SK-N-SH treated with all-trans-retinoic acid at 6 μM for 48 hours (cell line): ENCODE measurements at regions not wholly inside any gene's neighbourhood (a gene's known extent, or its start where the extent isn't known, plus 50 kb on each side); places are given as distances from the start of the nearest gene placed in this dataset.

Experiments used
- ATAC-seq: fragments of 200-7000 bp; cut with Tn5 transposase; 3 replicates; pipeline ENCODE4 v1.9.1; 2020; ENCODE audit warnings: mild to moderate bottlenecking, moderate library complexity
- ARNTL ChIP-seq: fragments of 450-650 bp; formaldehyde crosslinking; IDR thresholded peaks from 2 replicates; pipeline ENCODE4 v1.5.0; 2020; ENCODE audit warnings: low read depth, mild to moderate bottlenecking, moderate library complexity, borderline replicate concordance
- BACH2 ChIP-seq: fragments of 250-450 bp; sonication (Bioruptor Pico); IDR thresholded peaks from 2 replicates; pipeline ENCODE4 v1.9.0; 2021; ENCODE audit warnings: mild to moderate bottlenecking, borderline replicate concordance
- CSDC2 ChIP-seq: fragments of 250-450 bp; sonication (Bioruptor Pico); IDR thresholded peaks from 2 replicates; pipeline ENCODE4 v1.5.0; 2020; ENCODE audit warnings: mild to moderate bottlenecking, moderate library complexity
- ESRRG ChIP-seq: fragments of 250-450 bp; sonication (Bioruptor Pico); IDR thresholded peaks from 2 replicates; pipeline ENCODE4 v1.6.1; 2021; ENCODE audit warnings: mild to moderate bottlenecking
- GLIS3 ChIP-seq: fragments of 250-450 bp; sonication (Bioruptor Pico); IDR thresholded peaks from 2 replicates; pipeline ENCODE4 v1.5.0; 2020; ENCODE audit warnings: mild to moderate bottlenecking, moderate library complexity
- ISL1 ChIP-seq: fragments of 250-450 bp; sonication (Bioruptor Pico); IDR thresholded peaks from 2 replicates; pipeline ENCODE4 v2.1.2; 2022; ENCODE audit warnings: mild to moderate bottlenecking, moderate library complexity
- OSR1 ChIP-seq: fragments of 250-450 bp; sonication (Bioruptor Pico); IDR thresholded peaks from 2 replicates; pipeline ENCODE4 v1.8.0; 2022; ENCODE audit warnings: moderate library complexity, mild to moderate bottlenecking, inconsistent platforms
- PPARA ChIP-seq: fragments of 250-450 bp; sonication (Bioruptor Pico); IDR thresholded peaks from 2 replicates; pipeline ENCODE4 v1.5.0; 2020; ENCODE audit warnings: mild to moderate bottlenecking, borderline replicate concordance
- RARB ChIP-seq: fragments of 250-450 bp; sonication (Bioruptor Pico); IDR thresholded peaks from 2 replicates; pipeline ENCODE4 v1.8.0; 2021; ENCODE audit warnings: mild to moderate bottlenecking, moderate library complexity
- SNAI2 ChIP-seq: fragments of 250-450 bp; sonication (Bioruptor Pico); IDR thresholded peaks from 2 replicates; pipeline ENCODE4 v1.5.0; 2020; ENCODE audit warnings: mild to moderate bottlenecking, moderate library complexity
- TOX ChIP-seq: fragments of 250-450 bp; sonication (Bioruptor Pico); IDR thresholded peaks from 2 replicates; pipeline ENCODE4 v1.8.0; 2021; ENCODE audit warnings: mild to moderate bottlenecking, moderate library complexity, borderline replicate concordance
- ZC3H10 ChIP-seq: fragments of 250-450 bp; sonication (Bioruptor Pico); IDR thresholded peaks from 2 replicates; pipeline ENCODE4 v1.5.1; 2021; ENCODE audit warnings: mild to moderate bottlenecking, moderate library complexity
- ZFP3 ChIP-seq: fragments of 250-450 bp; sonication (Bioruptor Pico); IDR thresholded peaks from 2 replicates; pipeline ENCODE4 v1.5.0; 2020; ENCODE audit warnings: mild to moderate bottlenecking, moderate library complexity
- ZFP30 ChIP-seq: fragments of 450-650 bp; formaldehyde crosslinking; IDR thresholded peaks from 2 replicates; pipeline ENCODE4 v1.5.0; 2022; ENCODE audit warnings: mild to moderate bottlenecking, moderate library complexity
- ZNF70 ChIP-seq: fragments of 450-650 bp; formaldehyde crosslinking; IDR thresholded peaks from 2 replicates; pipeline ENCODE4 v1.5.0; 2020; ENCODE audit warnings: mild to moderate bottlenecking, moderate library complexity
- ZNF8 ChIP-seq: fragments of 450-650 bp; formaldehyde crosslinking; IDR thresholded peaks from 2 replicates; pipeline ENCODE4 v1.5.0; 2020; ENCODE audit warnings: mild to moderate bottlenecking, moderate library complexity
- TF ChIP-seq, protein P1 (sequence below): fragments of 250-450 bp; sonication (Bioruptor Pico); IDR thresholded peaks from 2 replicates; pipeline ENCODE4 v1.5.1; 2021; ENCODE audit warnings: mild to moderate bottlenecking, moderate library complexity
- TF ChIP-seq, protein P2 (sequence below): fragments of 250-450 bp; sonication (Bioruptor Pico); IDR thresholded peaks from 2 replicates; pipeline ENCODE4 v1.5.0; 2020; ENCODE audit warnings: mild to moderate bottlenecking, moderate library complexity
- TF ChIP-seq, protein P3 (sequence below): fragments of 250-450 bp; sonication (Bioruptor Pico); IDR thresholded peaks from 2 replicates; pipeline ENCODE4 v1.8.0; 2021; ENCODE audit warnings: low read depth, mild to moderate bottlenecking, moderate library complexity, borderline replicate concordance
- TF ChIP-seq, protein P4 (sequence below): fragments of 250-450 bp; sonication (Bioruptor Pico); IDR thresholded peaks from 2 replicates; pipeline ENCODE4 v1.8.0; 2020; ENCODE audit warnings: mild to moderate bottlenecking, moderate library complexity, borderline replicate concordance
- TF ChIP-seq, protein P5 (sequence below): fragments of 250-450 bp; sonication (Bioruptor Pico); IDR thresholded peaks from 2 replicates; pipeline ENCODE4 v1.5.1; 2020; ENCODE audit warnings: low read depth, mild to moderate bottlenecking, moderate library complexity

DNA sequence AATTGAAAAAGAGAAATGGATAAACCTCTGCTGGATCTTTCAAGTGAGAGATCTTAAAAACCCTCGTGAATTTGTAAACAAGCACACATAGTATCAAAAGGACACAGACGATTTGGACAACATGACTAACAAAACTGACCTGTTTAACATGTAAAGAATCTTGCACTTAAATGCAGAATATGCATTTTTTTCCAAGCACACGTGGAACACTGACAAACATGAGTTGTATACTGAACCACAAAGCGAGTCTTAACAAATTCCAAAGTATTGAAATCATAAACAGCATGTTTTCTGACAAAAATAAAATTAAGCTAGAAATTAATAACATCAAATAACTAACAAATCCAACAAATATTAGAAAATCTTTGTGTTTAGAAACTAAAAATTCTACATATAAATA is 65.0 kb upstream of the ZNF746 start:
- no peak for ATAC-seq
- TF ChIP-seq RARB (CRISPR knock-in tag) (no peak), CSDC2 (CRISPR knock-in tag) (no peak), SNAI2 (CRISPR knock-in tag) (no peak), ARNTL (CRISPR knock-in tag) (no peak)
- TF ChIP-seq, protein P1, sequence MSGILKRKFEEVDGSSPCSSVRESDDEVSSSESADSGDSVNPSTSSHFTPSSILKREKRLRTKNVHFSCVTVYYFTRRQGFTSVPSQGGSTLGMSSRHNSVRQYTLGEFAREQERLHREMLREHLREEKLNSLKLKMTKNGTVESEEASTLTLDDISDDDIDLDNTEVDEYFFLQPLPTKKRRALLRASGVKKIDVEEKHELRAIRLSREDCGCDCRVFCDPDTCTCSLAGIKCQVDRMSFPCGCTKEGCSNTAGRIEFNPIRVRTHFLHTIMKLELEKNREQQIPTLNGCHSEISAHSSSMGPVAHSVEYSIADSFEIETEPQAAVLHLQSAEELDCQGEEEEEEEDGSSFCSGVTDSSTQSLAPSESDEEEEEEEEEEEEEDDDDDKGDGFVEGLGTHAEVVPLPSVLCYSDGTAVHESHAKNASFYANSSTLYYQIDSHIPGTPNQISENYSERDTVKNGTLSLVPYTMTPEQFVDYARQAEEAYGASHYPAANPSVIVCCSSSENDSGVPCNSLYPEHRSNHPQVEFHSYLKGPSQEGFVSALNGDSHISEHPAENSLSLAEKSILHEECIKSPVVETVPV = no peak
- TF ChIP-seq, protein P2, sequence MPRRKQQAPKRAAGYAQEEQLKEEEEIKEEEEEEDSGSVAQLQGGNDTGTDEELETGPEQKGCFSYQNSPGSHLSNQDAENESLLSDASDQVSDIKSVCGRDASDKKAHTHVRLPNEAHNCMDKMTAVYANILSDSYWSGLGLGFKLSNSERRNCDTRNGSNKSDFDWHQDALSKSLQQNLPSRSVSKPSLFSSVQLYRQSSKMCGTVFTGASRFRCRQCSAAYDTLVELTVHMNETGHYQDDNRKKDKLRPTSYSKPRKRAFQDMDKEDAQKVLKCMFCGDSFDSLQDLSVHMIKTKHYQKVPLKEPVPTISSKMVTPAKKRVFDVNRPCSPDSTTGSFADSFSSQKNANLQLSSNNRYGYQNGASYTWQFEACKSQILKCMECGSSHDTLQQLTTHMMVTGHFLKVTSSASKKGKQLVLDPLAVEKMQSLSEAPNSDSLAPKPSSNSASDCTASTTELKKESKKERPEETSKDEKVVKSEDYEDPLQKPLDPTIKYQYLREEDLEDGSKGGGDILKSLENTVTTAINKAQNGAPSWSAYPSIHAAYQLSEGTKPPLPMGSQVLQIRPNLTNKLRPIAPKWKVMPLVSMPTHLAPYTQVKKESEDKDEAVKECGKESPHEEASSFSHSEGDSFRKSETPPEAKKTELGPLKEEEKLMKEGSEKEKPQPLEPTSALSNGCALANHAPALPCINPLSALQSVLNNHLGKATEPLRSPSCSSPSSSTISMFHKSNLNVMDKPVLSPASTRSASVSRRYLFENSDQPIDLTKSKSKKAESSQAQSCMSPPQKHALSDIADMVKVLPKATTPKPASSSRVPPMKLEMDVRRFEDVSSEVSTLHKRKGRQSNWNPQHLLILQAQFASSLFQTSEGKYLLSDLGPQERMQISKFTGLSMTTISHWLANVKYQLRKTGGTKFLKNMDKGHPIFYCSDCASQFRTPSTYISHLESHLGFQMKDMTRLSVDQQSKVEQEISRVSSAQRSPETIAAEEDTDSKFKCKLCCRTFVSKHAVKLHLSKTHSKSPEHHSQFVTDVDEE (CRISPR knock-in tag) = no peak

DNA sequence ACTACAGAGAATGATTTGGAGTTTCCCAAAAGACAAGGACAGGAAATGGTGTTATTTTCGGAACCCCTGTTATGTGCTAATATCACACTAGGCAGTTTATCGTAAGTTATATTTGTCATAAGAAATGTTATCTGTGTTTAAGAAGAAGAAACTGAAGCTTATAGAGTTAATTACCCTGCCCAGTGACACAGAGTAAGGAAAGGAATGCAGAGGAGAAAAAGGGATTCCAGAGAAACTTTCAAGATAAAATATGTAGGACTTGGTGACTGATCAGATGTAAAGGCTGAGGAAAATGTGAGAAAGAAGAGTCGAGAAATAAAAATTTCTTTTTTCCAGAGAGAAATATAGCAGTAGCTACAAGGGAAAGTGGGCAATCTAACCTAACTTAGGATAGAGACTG is 63.5 kb upstream of the ZNF746 start:
- ATAC-seq = no peak
- TF ChIP-seq PPARA (CRISPR knock-in tag) (no peak), ZNF70 (CRISPR knock-in tag) (no peak), SNAI2 (CRISPR knock-in tag) (no peak), ZNF8 (CRISPR knock-in tag) (no peak), ISL1 (CRISPR knock-in tag) (no peak), ARNTL (CRISPR knock-in tag) (no peak), ESRRG (CRISPR knock-in tag) (no peak), OSR1 (CRISPR knock-in tag) (no peak), ZC3H10 (CRISPR knock-in tag) (no peak)
- TF ChIP-seq, protein P3, sequence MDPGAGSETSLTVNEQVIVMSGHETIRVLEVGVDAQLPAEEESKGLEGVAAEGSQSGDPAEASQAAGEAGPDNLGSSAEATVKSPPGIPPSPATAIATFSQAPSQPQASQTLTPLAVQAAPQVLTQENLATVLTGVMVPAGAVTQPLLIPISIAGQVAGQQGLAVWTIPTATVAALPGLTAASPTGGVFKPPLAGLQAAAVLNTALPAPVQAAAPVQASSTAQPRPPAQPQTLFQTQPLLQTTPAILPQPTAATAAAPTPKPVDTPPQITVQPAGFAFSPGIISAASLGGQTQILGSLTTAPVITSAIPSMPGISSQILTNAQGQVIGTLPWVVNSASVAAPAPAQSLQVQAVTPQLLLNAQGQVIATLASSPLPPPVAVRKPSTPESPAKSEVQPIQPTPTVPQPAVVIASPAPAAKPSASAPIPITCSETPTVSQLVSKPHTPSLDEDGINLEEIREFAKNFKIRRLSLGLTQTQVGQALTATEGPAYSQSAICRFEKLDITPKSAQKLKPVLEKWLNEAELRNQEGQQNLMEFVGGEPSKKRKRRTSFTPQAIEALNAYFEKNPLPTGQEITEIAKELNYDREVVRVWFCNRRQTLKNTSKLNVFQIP (CRISPR knock-in tag) = no peak
- TF ChIP-seq, protein P1 = no peak
- TF ChIP-seq, protein P4, sequence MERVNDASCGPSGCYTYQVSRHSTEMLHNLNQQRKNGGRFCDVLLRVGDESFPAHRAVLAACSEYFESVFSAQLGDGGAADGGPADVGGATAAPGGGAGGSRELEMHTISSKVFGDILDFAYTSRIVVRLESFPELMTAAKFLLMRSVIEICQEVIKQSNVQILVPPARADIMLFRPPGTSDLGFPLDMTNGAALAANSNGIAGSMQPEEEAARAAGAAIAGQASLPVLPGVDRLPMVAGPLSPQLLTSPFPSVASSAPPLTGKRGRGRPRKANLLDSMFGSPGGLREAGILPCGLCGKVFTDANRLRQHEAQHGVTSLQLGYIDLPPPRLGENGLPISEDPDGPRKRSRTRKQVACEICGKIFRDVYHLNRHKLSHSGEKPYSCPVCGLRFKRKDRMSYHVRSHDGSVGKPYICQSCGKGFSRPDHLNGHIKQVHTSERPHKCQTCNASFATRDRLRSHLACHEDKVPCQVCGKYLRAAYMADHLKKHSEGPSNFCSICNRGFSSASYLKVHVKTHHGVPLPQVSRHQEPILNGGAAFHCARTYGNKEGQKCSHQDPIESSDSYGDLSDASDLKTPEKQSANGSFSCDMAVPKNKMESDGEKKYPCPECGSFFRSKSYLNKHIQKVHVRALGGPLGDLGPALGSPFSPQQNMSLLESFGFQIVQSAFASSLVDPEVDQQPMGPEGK (CRISPR knock-in tag) = no peak

DNA sequence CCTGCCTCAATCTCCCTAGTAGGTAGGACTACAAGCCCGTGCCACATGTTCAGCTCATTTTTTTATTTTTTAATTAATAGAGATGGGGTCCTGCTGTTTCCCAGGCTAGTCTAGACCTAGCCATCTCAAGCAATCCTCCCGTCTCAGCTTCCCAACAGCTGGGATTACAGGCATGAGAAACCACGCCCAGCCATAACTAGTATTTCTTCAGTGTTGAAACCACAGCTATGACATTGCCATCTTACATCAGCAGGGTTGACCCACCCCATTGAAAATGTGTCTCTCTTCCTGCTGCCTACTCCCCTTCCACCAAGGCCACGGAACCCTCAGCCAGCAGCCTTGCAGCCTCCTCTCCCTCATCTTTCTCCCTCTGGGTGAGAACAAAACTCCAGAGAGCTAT is 62.1 kb upstream of the ZNF746 start:
- ATAC-seq = no peak
- TF ChIP-seq RARB (CRISPR knock-in tag) (no peak), OSR1 (CRISPR knock-in tag) (no peak), ZFP3 (CRISPR knock-in tag) (no peak), ESRRG (CRISPR knock-in tag) (no peak), TOX (CRISPR knock-in tag) (no peak), SNAI2 (CRISPR knock-in tag) (no peak), ZNF8 (CRISPR knock-in tag) (no peak), CSDC2 (CRISPR knock-in tag) (no peak), ZFP30 (no peak), BACH2 (CRISPR knock-in tag) (no peak), ISL1 (CRISPR knock-in tag) (no peak), GLIS3 (no peak), PPARA (CRISPR knock-in tag) (no peak), ZC3H10 (CRISPR knock-in tag) (no peak), ZNF70 (CRISPR knock-in tag) (no peak)
- TF ChIP-seq, protein P5, sequence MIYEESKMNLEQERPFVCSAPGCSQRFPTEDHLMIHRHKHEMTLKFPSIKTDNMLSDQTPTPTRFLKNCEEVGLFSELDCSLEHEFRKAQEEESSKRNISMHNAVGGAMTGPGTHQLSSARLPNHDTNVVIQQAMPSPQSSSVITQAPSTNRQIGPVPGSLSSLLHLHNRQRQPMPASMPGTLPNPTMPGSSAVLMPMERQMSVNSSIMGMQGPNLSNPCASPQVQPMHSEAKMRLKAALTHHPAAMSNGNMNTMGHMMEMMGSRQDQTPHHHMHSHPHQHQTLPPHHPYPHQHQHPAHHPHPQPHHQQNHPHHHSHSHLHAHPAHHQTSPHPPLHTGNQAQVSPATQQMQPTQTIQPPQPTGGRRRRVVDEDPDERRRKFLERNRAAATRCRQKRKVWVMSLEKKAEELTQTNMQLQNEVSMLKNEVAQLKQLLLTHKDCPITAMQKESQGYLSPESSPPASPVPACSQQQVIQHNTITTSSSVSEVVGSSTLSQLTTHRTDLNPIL (CRISPR knock-in tag) = no peak
- TF ChIP-seq, protein P1 = no peak
- TF ChIP-seq, protein P3 (CRISPR knock-in tag) = no peak
